Breast epithelium (tissue), 4 donors: ENCODE measurements at regions not wholly inside any gene's neighbourhood (a gene's known extent, or its start where the extent isn't known, plus 50 kb on each side); places are given as distances from the start of the nearest gene placed in this dataset.

Source experiments
- DNase-seq, 2 donors: peaks; one replicate each; pipeline ENCODE4 v3.0.0-alpha.2; 2019; ENCODE audit warnings: low spot score in 2 of 2
- H3K27ac ChIP-seq, 2 donors: fragments of 200-600 bp; sonication (generic) in 1 of 2; one replicate each; pipeline ENCODE4 v1.5.1; 2016 to 2019; ENCODE audit warnings: mild to moderate bottlenecking in 1 of 2
- H3K27me3 ChIP-seq, 2 donors: fragments of 200-600 bp; sonication (generic) in 1 of 2; one replicate each; pipeline versions ENCODE4 v1.5.1 to v1.6.0; 2017 to 2019; ENCODE audit warnings: control low read depth in 1 of 2, mild to moderate bottlenecking in 1 of 2
- H3K36me3 ChIP-seq: fragments of 200-600 bp; one replicate; pipeline ENCODE4 v1.5.1; 2019
- H3K4me1 ChIP-seq, 2 donors: fragments of 200-600 bp; sonication (generic); one replicate each; pipeline ENCODE4 v1.5.1; 2016 to 2019; ENCODE audit warnings: control low read depth in 1 of 2
- H3K4me3 ChIP-seq, 3 donors: fragments of 200-600 bp; sonication (generic); 1 replicate in 2 of 3; 2 replicates in 1 of 3; pipeline ENCODE4 v1.5.1; 2016 to 2019; ENCODE audit warnings: mild to moderate bottlenecking in 3 of 3, moderate library complexity in 2 of 3
- H3K9me3 ChIP-seq, 2 donors: fragments of 200-600 bp; sonication (generic) in 1 of 2; one replicate each; pipeline ENCODE4 v1.5.1; 2016 to 2019; ENCODE audit warnings: control low read depth in 1 of 2
- POLR2A ChIP-seq: fragments of 450-650 bp; IDR thresholded peaks from one replicate; pipeline ENCODE4 v1.6.1; 2016; ENCODE audit warnings: antibody characterized with exemption, mild to moderate bottlenecking, moderate library complexity
- POLR2AphosphoS5 ChIP-seq, 3 donors: sonication (generic); formaldehyde crosslinking; IDR thresholded peaks; one replicate each; pipeline ENCODE4 v1.6.1; 2017; ENCODE audit warnings: antibody characterized with exemption in 3 of 3
- intact Hi-C: fragments of 100-400 bp; cut with DNase I; formaldehyde crosslinking; loops from one replicate; pipeline ENCODE4 v1.15.1; 2023; ENCODE audit warnings: low total_unique reads
- TF ChIP-seq, protein P1 (sequence below), 3 donors: fragments of 450-650 bp; IDR thresholded peaks; one replicate each; pipeline ENCODE4 v1.5.1; 2016 to 2017; ENCODE audit warnings: antibody characterized with exemption in 3 of 3, mild to moderate bottlenecking in 3 of 3, moderate library complexity in 3 of 3

DNA sequence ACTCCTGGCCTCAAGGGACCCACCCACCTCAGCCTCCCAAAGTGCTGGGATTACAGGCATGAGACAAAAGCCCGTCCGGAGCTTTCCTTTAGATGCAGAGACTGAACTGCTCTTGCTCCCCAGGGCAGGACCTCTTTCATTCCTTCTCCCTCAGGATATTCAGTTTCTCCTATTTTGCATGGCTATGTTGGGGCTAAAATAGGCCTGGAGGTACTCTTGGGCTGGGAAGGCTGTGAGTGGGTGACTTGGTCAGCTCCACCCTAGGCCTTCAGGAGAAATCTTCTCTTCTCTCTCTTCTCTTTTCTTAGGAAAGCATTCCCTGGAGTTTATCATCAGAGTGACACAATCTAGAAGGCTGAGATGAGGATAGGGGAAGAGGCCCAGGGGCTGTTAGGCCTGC, 126.4 kb downstream of the LRRC70 start:
- peaks cover 0 to 12% of the 10 kb centered on the region in 2 donors for H3K9me3 ChIP-seq
- intact Hi-C loops: no loop called here
- no peak overlapping the region for H3K27ac ChIP-seq
- TF ChIP-seq, protein P1, sequence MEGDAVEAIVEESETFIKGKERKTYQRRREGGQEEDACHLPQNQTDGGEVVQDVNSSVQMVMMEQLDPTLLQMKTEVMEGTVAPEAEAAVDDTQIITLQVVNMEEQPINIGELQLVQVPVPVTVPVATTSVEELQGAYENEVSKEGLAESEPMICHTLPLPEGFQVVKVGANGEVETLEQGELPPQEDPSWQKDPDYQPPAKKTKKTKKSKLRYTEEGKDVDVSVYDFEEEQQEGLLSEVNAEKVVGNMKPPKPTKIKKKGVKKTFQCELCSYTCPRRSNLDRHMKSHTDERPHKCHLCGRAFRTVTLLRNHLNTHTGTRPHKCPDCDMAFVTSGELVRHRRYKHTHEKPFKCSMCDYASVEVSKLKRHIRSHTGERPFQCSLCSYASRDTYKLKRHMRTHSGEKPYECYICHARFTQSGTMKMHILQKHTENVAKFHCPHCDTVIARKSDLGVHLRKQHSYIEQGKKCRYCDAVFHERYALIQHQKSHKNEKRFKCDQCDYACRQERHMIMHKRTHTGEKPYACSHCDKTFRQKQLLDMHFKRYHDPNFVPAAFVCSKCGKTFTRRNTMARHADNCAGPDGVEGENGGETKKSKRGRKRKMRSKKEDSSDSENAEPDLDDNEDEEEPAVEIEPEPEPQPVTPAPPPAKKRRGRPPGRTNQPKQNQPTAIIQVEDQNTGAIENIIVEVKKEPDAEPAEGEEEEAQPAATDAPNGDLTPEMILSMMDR (IDR thresholded peaks at IDR 0.05): no peak
- TF ChIP-seq POLR2AphosphoS5 (IDR thresholded peaks at IDR 0.05) (no peak), POLR2A (no peak)
- DNase-seq: no peak
- H3K4me3 ChIP-seq: no peak overlapping the region
- no peaks in the 10 kb centered on the region for H3K4me1 ChIP-seq
- H3K27me3 ChIP-seq: no peaks in the 10 kb centered on the region
- H3K36me3 ChIP-seq: no peaks in the 10 kb centered on the region

DNA sequence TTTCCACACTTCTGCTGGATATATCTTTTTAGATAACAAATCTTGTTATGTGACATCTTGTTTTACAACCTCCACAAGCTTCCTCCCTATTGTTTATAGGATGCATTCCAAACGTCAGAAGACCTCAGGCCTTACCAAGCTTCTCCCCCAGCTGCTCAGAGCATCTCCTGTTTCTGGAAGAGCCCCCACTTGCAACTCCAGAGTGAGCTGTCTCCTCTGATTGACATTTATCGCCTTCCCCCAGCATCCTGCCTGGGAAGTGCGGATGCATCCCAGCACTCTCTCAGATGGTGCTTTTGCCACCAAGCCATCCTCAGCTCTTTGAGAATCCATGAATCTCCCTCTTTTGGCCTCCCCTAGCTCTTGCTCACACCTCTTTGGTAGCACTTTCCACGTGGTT, 123.5 kb downstream of the LRRC70 start:
- no peak overlapping the region for H3K4me3 ChIP-seq
- H3K4me1 ChIP-seq: no peaks in the 10 kb centered on the region
- DNase-seq: no peak
- TF ChIP-seq POLR2AphosphoS5 (IDR thresholded peaks at IDR 0.05) (no peak), POLR2A (no peak)
- TF ChIP-seq, protein P1 (IDR thresholded peaks at IDR 0.05): no peak
- H3K9me3 ChIP-seq: no peaks in the 10 kb centered on the region
- no peak overlapping the region for H3K27ac ChIP-seq
- H3K36me3 ChIP-seq: no peaks in the 10 kb centered on the region
- intact Hi-C loops: no loop called here
- H3K27me3 ChIP-seq: no peaks in the 10 kb centered on the region

DNA sequence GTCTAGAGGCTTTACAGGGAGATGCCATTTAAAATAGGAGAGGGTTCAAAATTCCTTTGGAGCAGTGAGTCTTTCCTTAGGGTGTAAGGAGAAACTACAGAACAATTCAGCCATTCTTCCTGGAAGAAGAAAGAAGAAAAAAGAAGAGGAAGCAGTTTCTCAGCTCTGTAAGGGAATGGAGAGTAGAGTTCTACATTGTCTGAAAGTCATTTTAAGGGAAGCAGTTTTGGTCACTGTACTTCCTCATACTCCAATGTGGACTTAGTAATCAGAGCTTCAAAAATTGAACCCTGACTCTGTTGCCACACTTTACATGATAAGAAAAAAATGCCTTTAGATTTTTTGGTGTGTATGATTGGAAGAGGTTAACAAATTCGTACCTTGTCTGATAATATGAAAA, 122.4 kb downstream of the LRRC70 start:
- Histone ChIP-seq H3K27me3 (no peaks in the 10 kb centered on the region), H3K36me3 (no peaks in the 10 kb centered on the region), H3K9me3 (no peaks in the 10 kb centered on the region), H3K4me3 (no peak overlapping the region), H3K4me1 (no peaks in the 10 kb centered on the region), H3K27ac (no peak overlapping the region)
- no peak for TF ChIP-seq POLR2A
- TF ChIP-seq, protein P1 (IDR thresholded peaks at IDR 0.05): no peak
- TF ChIP-seq POLR2AphosphoS5 (IDR thresholded peaks at IDR 0.05): no peak
- no peak for DNase-seq
- intact Hi-C loops: no loop called here

DNA sequence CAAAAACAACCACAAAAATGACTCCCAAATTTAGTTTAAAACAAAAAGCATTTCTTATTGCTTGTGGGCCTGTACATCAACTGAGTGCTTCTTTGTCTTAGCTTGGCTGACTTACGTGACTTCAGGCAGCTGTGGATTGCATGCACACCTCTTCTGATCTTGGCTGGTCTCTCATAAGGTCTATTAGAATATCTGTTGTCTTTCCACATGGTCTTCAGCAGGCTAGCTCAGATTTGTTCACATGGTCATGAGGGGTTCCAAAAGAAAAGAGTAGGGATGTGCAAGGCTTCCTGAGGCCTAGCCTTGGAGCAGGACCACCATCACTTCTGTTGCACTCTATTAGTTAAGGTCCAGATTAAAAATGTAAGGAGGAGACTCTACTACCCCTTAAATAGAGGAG, 120.1 kb downstream of the LRRC70 start:
- no peaks in the 10 kb centered on the region for H3K4me1 ChIP-seq
- H3K27ac ChIP-seq: no peak overlapping the region
- TF ChIP-seq POLR2AphosphoS5 (IDR thresholded peaks at IDR 0.05) (no peak), POLR2A (no peak)
- intact Hi-C loops: no loop called here
- no peak for DNase-seq
- no peaks in the 10 kb centered on the region for H3K27me3 ChIP-seq
- no peak overlapping the region for H3K4me3 ChIP-seq
- no peaks in the 10 kb centered on the region for H3K9me3 ChIP-seq
- no peaks in the 10 kb centered on the region for H3K36me3 ChIP-seq

DNA sequence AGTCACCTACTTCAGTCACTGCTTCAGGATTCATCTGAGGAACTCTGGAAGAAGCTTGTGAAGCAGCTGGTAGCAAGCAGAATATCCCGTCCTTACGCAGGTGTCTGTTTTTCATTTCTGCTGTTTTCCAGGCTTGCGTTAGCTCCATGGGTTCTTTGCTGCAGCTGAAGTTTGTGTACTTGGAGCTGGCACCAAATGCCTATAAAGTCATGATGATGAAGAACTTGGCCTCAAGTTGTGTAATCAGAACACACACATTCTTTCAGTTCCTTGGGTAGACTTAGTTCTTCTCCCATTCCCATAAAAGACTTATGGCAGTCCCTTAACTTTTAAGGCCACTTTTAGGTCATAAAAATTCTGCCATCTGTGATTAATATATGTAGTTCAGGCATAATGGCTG, 116.7 kb downstream of the LRRC70 start:
- H3K27me3 ChIP-seq: no peaks in the 10 kb centered on the region
- no peaks in the 10 kb centered on the region for H3K9me3 ChIP-seq
- DNase-seq: no peak
- TF ChIP-seq POLR2A (no peak), POLR2AphosphoS5 (IDR thresholded peaks at IDR 0.05) (no peak)
- TF ChIP-seq, protein P1 (IDR thresholded peaks at IDR 0.05): no peak
- intact Hi-C loops: no loop called here
- H3K4me3 ChIP-seq: no peak overlapping the region
- H3K4me1 ChIP-seq: no peaks in the 10 kb centered on the region
- no peak overlapping the region for H3K27ac ChIP-seq
- H3K36me3 ChIP-seq: no peaks in the 10 kb centered on the region
